HG03469 (cell line): ENCODE measurements at regions not wholly inside any gene's neighbourhood (a gene's known extent, or its start where the extent isn't known, plus 50 kb on each side); places are given as distances from the start of the nearest gene placed in this dataset.

Experiments
- ATAC-seq: cut with Tn5 transposase; IDR thresholded peaks from one replicate; pipeline ENCODE4 v1.9.1; 2021; ENCODE audit warnings: mild to moderate bottlenecking, moderate library complexity, moderate number of reproducible peaks; ENCODE audit not compliant: unreplicated experiment

GRCh38 chr12:102781117-102781516 lies 135.9 kb downstream of the PAH start:
- no peak for ATAC-seq

DNA sequence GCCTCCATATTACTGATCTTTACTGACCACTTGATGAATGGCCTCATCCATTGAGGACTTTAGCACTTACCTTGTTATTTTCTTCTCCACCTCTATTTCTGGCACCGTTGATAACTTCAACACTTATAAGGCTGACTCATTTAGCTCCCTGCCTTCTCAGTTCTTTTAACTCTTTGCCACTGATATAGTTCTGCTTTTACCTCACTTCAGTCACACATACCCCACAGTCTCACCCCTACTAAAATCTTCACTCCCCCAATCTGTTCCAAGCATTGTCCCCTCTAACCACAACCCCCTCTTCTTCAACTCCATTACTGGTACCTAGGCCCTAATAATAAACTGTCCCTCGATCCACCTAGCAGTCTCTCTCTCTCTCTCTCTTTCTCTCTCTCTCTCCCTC lies 141.0 kb downstream of the PAH start:
- ATAC-seq, result peak; percentile 67

- ATAC-seq, result no peak
Observed at GRCh38 chr12:102769323-102769916, 147.6 kb downstream of the PAH start.

- no peak for ATAC-seq
Observed at GRCh38 chr12:102766961-102767360, 150.1 kb downstream of the PAH start.

DNA sequence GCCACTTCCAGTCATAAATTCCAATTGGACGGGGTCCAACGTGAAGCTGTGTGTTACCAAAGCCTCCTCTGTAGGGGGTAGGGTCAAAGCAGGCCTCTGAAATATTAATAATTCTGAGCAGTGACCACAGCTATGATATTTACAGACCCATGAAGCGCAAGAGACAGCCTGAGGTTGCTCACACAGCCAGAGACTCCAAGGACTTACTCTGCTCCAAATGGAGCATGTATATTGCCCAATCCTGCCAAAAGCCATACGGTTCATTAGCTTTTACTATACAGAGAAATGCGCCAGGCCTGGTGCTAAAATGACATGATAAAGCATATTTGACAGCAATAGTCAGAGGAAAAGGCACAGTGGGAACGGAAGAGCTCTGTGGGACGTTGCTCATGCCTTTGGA lies 151.3 kb downstream of the PAH start:
- no peak for ATAC-seq

GRCh38 chr12:102763471-102763870 lies 153.6 kb downstream of the PAH start:
- no peak for ATAC-seq

DNA sequence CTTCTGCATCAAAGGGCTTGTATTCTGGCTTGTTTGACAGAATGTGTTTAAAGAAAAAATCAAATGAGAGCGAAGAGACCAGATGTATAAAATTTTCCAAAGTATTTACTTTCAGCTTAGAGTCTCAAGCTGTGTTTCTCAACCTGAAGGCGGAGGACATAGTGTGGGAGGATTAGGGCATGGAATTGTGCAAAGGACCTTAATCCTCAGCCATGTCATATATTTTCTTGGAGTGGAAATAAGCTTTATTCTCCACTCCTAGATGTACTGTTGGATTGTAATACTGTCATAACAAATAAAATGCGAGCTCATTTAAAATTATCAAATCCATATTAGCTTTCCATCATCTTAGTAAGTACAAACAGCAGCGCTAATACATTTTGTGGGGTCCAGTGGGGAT lies 154.0 kb downstream of the PAH start:
- no peak for ATAC-seq

GRCh38 chr12:102760322-102760721 lies 156.7 kb downstream of the PAH start:
- no peak for ATAC-seq

DNA sequence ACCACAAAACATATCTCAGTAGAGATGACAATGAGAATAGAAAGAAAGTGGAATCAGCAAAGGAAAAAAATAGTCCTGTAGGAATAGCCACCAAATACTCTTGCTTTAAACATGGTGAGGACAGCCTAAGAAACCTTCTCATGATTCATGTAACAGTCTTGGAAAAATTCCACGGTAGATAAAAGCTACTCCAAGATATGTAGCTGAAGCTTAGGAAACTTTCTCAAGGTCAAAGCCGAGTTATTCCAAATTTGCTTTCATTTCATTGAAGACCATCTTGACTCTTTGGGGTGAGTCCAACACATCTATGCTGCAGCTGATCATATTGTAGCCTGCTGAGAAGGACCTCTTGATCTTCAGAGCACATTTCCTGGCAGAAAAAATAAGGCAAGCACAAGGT lies 157.6 kb downstream of the PAH start:
- no peak for ATAC-seq

- no peak for ATAC-seq
Observed at GRCh38 chr12:102757882-102758226, 159.2 kb downstream of the PAH start.

DNA sequence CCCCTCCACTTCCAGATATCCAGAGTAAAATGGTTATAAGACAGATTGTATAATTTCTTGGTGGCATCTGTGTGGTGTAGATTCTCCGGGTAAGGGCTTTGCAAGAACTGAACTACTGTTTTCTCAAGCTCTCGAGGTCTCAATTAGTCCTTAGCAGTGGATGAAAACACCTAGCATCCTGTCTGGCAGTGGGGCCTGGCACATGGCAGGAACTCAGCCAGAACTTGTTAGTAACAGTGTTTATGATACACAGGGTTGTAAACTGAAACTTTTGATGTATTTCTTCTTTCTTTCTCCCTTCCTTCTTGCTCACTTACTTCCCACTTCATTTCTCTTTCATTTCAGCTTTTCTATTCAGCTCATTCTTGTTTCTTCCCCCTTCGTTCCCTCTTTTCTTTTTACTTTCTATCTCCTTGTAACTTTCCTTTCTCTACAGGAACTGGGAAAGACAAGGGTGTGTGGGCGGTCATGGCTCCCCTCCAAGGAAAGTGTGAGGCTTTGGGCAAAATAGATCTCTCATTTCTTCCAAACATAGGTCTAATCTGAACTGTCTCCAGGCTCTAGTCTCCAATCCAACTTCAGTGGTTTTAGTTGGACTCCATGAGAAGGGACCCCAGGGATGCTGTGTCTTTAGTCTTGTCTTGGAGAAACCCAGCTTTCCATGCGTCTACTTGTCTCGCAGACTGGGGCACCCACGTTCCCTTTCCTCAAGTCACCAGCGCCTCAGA lies 159.7 kb downstream of the PAH start:
- no peak for ATAC-seq

DNA sequence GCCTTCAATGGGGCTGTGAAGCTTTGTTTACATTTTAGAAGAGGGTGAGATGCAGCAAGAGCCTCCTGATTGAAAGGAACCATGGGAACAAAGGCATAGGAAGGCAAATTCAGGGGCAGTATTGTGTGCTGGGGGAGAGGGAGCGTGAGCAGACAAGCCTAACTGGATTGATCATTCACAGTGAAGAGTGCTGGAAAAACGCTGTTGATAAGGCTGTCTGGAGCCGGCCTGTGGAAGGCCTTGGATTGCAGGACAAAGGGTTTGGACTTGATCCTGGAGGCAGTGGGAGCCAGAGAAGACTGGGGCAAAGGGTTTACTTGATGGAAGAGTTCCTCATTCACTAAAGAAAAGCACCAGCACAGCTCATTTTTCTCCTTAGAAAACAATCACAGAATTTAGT lies 160.5 kb downstream of the PAH start:
- ATAC-seq, result no peak

GRCh38 chr12:102755266-102755665 lies 161.8 kb downstream of the PAH start:
- ATAC-seq, result no peak

DNA sequence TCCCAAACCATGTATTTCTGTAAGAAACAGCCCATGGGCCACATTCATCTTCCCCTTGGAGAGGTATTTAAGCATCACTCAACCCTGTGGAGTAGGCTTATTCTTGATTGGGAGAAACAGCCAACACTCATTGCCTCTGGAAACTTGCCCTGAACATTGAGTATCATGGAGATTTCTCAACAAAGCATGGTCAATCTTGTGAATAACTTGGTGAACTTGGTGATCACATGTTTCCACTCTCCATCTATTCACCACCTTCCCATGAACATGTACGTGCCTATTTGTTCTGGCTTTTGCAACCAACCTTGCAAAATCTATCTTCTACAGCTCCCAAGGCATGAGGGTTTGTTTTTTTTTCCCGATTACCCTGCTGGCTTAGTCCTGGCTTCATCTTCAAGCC lies 163.2 kb downstream of the PAH start:
- ATAC-seq, result no peak

DNA sequence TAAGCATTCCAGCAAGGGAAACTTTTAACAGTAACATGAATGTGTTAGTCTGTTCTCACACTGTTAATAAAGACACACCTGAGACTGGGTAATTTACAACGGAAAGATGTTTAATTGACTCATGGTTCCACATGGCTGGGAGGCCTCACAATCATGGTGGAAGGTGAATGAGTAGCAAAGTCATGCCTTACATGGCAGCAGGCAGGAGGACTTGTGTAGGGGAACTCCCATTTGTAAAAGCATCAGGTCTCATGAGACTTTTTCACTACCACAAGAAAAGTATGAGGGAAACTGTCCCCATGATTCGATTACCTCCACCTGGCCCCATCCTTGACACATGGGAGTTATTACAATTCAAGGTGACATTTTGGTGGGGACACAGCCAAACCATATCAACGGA lies 168.3 kb downstream of the PAH start:
- no peak for ATAC-seq

- ATAC-seq, result no peak
Observed at GRCh38 chr12:102746963-102747362, 170.1 kb downstream of the PAH start.

GRCh38 chr12:102745971-102746600 lies 171.0 kb downstream of the PAH start:
- no peak for ATAC-seq

DNA sequence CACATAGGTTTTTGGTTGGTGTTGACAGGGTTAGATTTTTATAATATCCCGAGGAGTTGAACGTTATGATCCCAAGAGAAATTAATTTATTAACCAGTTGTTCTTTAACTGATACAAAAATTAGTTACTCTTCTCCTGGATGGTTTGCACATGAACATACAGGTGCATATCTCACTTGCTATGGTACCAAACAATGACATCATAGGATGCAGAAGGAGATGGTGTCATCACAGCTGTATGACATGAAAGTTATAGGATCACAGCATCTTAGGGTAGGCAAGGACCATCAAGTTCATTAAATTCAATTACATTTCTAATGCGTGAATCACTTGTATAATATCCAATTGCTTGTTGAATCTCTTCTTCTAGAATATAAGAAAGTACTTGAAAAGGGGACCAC lies 175.8 kb downstream of the PAH start:
- ATAC-seq, result no peak

- ATAC-seq, result no peak
Observed at GRCh38 chr12:102740141-102740955, 176.7 kb downstream of the PAH start.

DNA sequence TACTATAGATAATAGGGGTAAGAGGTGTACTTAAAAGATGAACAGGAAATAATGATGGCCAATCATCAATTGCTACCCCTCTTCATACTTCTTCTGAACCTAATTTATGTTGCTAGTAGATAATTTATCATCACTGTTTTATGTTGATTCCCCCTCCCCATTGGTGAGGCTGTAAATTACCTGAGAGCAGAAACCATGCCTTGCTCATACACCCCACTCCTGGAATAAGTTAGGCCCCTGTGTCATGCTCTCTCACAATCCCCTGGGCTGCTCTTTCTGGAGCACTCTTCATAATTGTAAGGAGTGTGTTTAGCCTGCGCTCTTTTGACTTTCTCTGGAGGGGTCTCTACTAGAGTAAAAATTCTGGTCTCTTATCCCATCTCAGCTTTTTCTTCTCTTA lies 180.7 kb downstream of the PAH start:
- no peak for ATAC-seq

GRCh38 chr12:102735104-102735503 lies 181.9 kb downstream of the PAH start:
- peak; percentile 88 for ATAC-seq

- no peak for ATAC-seq
Observed at GRCh38 chr12:102730996-102731395, 186.0 kb downstream of the PAH start.
